ENCODE measurements at regions not wholly inside any gene's neighbourhood (a gene's known extent, or its start where the extent isn't known, plus 50 kb on each side); places are given as distances from the start of the nearest gene placed in this dataset.

GRCh38 chr14:101004176-101004575, 100.7 kb upstream of the RTL1 start:
- TF ChIP-seq POLR2A (IDR thresholded peaks at IDR 0.05; ENCODE audit: low read length) (no peak), GATA1 (IDR thresholded peaks at IDR 0.05; ENCODE audit: low read depth, low read length) (no peak)
